K562 (cell line): ENCODE measurements at regions not wholly inside any gene's neighbourhood (a gene's known extent, or its start where the extent isn't known, plus 50 kb on each side); places are given as distances from the start of the nearest gene placed in this dataset.

Experiments used
- ATF4 ChIP-seq: fragments of 450-650 bp; formaldehyde crosslinking; IDR thresholded peaks from 2 replicates; pipeline ENCODE4 v1.4.0; 2022; ENCODE audit warnings: mild to moderate bottlenecking, moderate library complexity
- BCOR ChIP-seq: fragments of 450-650 bp; IDR thresholded peaks from 2 replicates; pipeline ENCODE4 v1.6.1; 2016
- C11orf30 ChIP-seq: fragments of 450-650 bp; IDR thresholded peaks from 2 replicates; pipeline ENCODE4 v1.6.1; 2016; ENCODE audit warnings: low read depth, mild to moderate bottlenecking
- EHMT2 ChIP-seq: fragments of 450-650 bp; IDR thresholded peaks from 2 replicates; pipeline ENCODE4 v1.6.1; 2018; ENCODE audit warnings: antibody characterized with exemption
- FOXJ3 ChIP-seq: sonication (generic); formaldehyde crosslinking; IDR thresholded peaks from 2 replicates; pipeline ENCODE4 v1.4.0; 2020; ENCODE audit warnings: mild to moderate bottlenecking, missing genetic modification reagents
- MAFK ChIP-seq: IDR thresholded peaks from 2 replicates; pipeline ENCODE4 v1.6.1; 2011; ENCODE audit warnings: low read length, improper control_type of control experiment
- MYNN ChIP-seq, 2 experiments: sonication (generic); formaldehyde crosslinking in 1 of 2; IDR thresholded peaks; 2 replicates each; pipeline versions ENCODE4 v1.5.0 to v1.6.1; 2016 to 2020; ENCODE audit warnings: antibody characterized with exemption in 1 of 2, missing genetic modification reagents in 1 of 2
- NEUROD1 ChIP-seq: fragments of 150-350 bp; IDR thresholded peaks from 2 replicates; pipeline ENCODE4 v1.6.1; 2014; ENCODE audit warnings: borderline replicate concordance, low read length, low read depth; ENCODE audit not compliant: partially characterized antibody
- NFIX ChIP-seq: fragments of 250-450 bp; sonication (Bioruptor Pico); IDR thresholded peaks from 2 replicates; pipeline ENCODE4 v1.4.0; 2020; ENCODE audit warnings: low read depth, mild to moderate bottlenecking, moderate library complexity
- PYGO2 ChIP-seq: fragments of 450-650 bp; IDR thresholded peaks from 2 replicates; pipeline ENCODE4 v1.6.1; 2016; ENCODE audit warnings: mild to moderate bottlenecking, missing genetic modification characterization, moderate library complexity, missing compliant biosample characterization
- RAD51 ChIP-seq: fragments of 450-650 bp; IDR thresholded peaks from 2 replicates; pipeline ENCODE4 v1.7.1; 2016; ENCODE audit warnings: low read depth, mild to moderate bottlenecking, borderline replicate concordance
- RBBP5 ChIP-seq: fragments of 200-600 bp; sonication (generic); IDR thresholded peaks from 2 replicates; pipeline ENCODE4 v1.6.1; 2012; ENCODE audit warnings: borderline replicate concordance, mild to moderate bottlenecking, low read length, control low read depth, inconsistent platforms; ENCODE audit not compliant: insufficient read depth, poor library complexity, severe bottlenecking
- RBM25 ChIP-seq: fragments of 200-400 bp; formaldehyde crosslinking; IDR thresholded peaks from 2 replicates; pipeline ENCODE4 v1.6.1; 2018; ENCODE audit warnings: low read length, low read depth, moderate library complexity; ENCODE audit not compliant: severe bottlenecking
- RFX5 ChIP-seq: IDR thresholded peaks from 2 replicates; pipeline ENCODE4 v1.6.1; 2011; ENCODE audit warnings: low read depth, mild to moderate bottlenecking, improper control_type of control experiment, low read length
- TCF7 ChIP-seq: sonication (generic); IDR thresholded peaks from 2 replicates; pipeline ENCODE4 v1.6.1; 2016; ENCODE audit warnings: antibody characterized with exemption, borderline replicate concordance
- TEAD1 ChIP-seq, 2 experiments: fragments of 450-650 bp in 1 of 2; sonication (generic) in 1 of 2; formaldehyde crosslinking; IDR thresholded peaks; 2 replicates each; pipeline versions ENCODE4 v1.4.0 to v1.8.0; 2020 to 2022; ENCODE audit warnings: mild to moderate bottlenecking in 2 of 2, missing genetic modification reagents in 1 of 2
- TSC22D4 ChIP-seq: fragments of 450-650 bp; IDR thresholded peaks from 2 replicates; pipeline ENCODE4 v1.6.1; 2016; ENCODE audit warnings: missing genetic modification characterization, missing biosample characterization, control low read depth
- ZFP1 ChIP-seq: fragments of 450-650 bp; formaldehyde crosslinking; IDR thresholded peaks from 2 replicates; pipeline ENCODE4 v1.4.0; 2020; ENCODE audit warnings: mild to moderate bottlenecking, mixed read lengths
- ZFP36 ChIP-seq: fragments of 150-350 bp; IDR thresholded peaks from 2 replicates; pipeline ENCODE4 v1.6.1; 2018; ENCODE audit warnings: low read length, low read depth; ENCODE audit not compliant: partially characterized antibody
- ZNF134 ChIP-seq: fragments of 250-450 bp; sonication (Bioruptor Pico); conservative IDR thresholded peaks from 2 replicates; pipeline ENCODE4 v1.4.0; 2020
- ZNF347 ChIP-seq: fragments of 450-650 bp; formaldehyde crosslinking; IDR thresholded peaks from 2 replicates; pipeline ENCODE4 v1.4.0; 2020; ENCODE audit warnings: low read depth, mild to moderate bottlenecking, moderate library complexity
- ZNF384 ChIP-seq: IDR thresholded peaks from 2 replicates; pipeline ENCODE4 v1.6.1; 2012; ENCODE audit warnings: low read depth, low read length, improper control_type of control experiment
- ZNF512 ChIP-seq: IDR thresholded peaks from 2 replicates; pipeline ENCODE4 v1.6.1; 2016; ENCODE audit warnings: missing genetic modification characterization, missing compliant biosample characterization
- ZNF766 ChIP-seq: fragments of 200-800 bp; sonication (Bioruptor generic); conservative IDR thresholded peaks from 2 replicates; pipeline ENCODE4 v1.6.1; 2016; ENCODE audit warnings: missing genetic modification characterization, missing compliant biosample characterization
- TF ChIP-seq, protein P1 (sequence below): sonication (generic); formaldehyde crosslinking; IDR thresholded peaks from 2 replicates; pipeline ENCODE4 v1.8.0; 2022; ENCODE audit warnings: missing genetic modification reagents, mild to moderate bottlenecking, moderate library complexity, borderline replicate concordance
- TF ChIP-seq, protein P2 (sequence below): fragments of 250-450 bp; sonication (Bioruptor Pico); IDR thresholded peaks from 2 replicates; pipeline ENCODE4 v1.6.1; 2021; ENCODE audit warnings: mild to moderate bottlenecking

DNA sequence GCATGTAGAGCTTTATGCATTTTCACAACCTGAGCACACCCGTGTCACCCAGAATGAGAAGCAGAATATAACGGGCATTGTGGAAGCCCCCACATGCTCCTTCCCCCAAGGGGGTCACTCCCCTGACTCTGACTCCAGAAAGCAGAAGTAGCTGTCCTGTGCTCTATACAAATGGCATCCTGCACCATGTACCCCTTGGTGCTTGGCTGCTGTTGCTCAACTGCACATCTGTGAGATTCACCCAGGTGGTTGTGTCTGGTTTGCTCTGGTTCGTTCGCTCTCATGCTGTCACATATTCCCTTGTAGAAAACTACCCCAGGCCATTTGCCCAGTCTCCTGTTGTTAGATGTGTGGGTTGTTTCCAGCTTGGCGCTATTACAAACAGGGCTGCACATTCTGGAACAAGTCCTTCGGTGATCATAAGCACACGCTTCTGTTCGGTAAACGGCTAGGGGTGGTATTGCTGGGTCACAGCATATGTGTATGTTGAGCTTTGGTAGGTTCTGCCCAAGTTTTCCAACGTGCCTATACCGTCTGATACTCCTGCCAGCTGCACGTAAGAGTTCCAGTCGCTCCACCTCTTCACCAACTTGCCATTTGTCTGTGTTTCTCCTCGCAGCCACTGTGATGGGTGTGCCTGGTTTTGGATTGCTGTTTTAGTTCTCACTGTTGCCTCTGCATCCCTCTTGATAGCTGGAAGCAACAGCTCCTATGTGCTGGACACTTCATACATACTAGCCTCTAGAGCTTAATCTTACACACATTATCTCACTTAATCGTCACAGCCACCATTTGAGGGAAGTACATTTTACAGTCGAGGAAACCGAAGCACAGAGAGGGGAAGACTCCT, 65.4 kb upstream of the SLC6A6 start (continued):
- TF ChIP-seq ZNF766 (no peak), MAFK (no peak), RBBP5 (no peak), BCOR (0 out of 2 replicates have a peak, but pooled peaks have one; percentile 9), EHMT2 (no peak), ZFP36 (peak; percentile 25), TEAD1 (CRISPR knock-in tag; IDR thresholded peaks at IDR 0.05) (0 out of 4 replicates have a peak, but pooled peaks of 1 of the 2 experiments have one; percentile 33), ZNF134 (no peak), RBM25 (peak; percentile 73), NEUROD1 (no peak), NFIX (no peak), ZNF384 (no peak), FOXJ3 (CRISPR knock-in tag) (no peak), PYGO2 (no peak), RFX5 (no peak), ZNF512 (tag) (no peak), TCF7 (no peak), ZNF347 (CRISPR knock-in tag) (no peak), TSC22D4 (no peak), C11orf30 (no peak), ATF4 (CRISPR knock-in tag) (no peak), RAD51 (no peak), ZFP1 (CRISPR knock-in tag) (no peak), MYNN (IDR thresholded peaks at IDR 0.05) (no peak), MYNN (CRISPR knock-in tag; IDR thresholded peaks at IDR 0.05) (no peak)
- TF ChIP-seq, protein P1, sequence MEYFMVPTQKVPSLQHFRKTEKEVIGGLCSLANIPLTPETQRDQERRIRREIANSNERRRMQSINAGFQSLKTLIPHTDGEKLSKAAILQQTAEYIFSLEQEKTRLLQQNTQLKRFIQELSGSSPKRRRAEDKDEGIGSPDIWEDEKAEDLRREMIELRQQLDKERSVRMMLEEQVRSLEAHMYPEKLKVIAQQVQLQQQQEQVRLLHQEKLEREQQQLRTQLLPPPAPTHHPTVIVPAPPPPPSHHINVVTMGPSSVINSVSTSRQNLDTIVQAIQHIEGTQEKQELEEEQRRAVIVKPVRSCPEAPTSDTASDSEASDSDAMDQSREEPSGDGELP (CRISPR knock-in tag): 0 out of 2 replicates have a peak, but pooled peaks have one; percentile 21
- TF ChIP-seq, protein P2, sequence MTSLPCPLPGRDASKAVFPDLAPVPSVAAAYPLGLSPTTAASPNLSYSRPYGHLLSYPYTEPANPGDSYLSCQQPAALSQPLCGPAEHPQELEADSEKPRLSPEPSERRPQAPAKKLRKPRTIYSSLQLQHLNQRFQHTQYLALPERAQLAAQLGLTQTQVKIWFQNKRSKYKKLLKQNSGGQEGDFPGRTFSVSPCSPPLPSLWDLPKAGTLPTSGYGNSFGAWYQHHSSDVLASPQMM (CRISPR knock-in tag): no peak
